HEK293 (cell line): ENCODE measurements at regions not wholly inside any gene's neighbourhood (a gene's known extent, or its start where the extent isn't known, plus 50 kb on each side); places are given as distances from the start of the nearest gene placed in this dataset.

ENCODE experiments used
- CTCF ChIA-PET: fragments of 350-600 bp; formaldehyde crosslinking; extraction: SDS; loops from one replicate; lab custom pipeline; 2021; ENCODE audit warnings: antibody characterized with exemption; lab: Yijun Ruan, JAX
- POLR2A ChIA-PET: fragments of 300-600 bp; formaldehyde crosslinking; extraction: SDS; loops from one replicate; lab custom pipeline; 2020; ENCODE audit warnings: antibody characterized with exemption, inconsistent platforms; lab: Yijun Ruan, JAX
- H3K27ac ChIP-seq: fragments of 200-500 bp; sonication (Bioruptor generic); 2 replicates; pipeline ENCODE4 v1.5.1; 2014; ENCODE audit warnings: low read depth, low read length, control low read depth, inconsistent platforms; ENCODE audit errors: extremely low read depth
- H3K36me3 ChIP-seq, 2 experiments: fragments of 200-500 bp in 1 of 2; sonication (Bioruptor generic) in 1 of 2; 1 replicate in 1 of 2; 2 replicates in 1 of 2; pipeline ENCODE4 v1.5.1; 2014 to 2017; ENCODE audit warnings: inconsistent platforms in 2 of 2, low read length in 2 of 2; ENCODE audit not compliant: control insufficient read depth in 2 of 2, insufficient read depth in 1 of 2
- H3K4me1 ChIP-seq: fragments of 200-500 bp; sonication (Bioruptor generic); 2 replicates; pipeline ENCODE4 v1.5.1; 2014; ENCODE audit warnings: mild to moderate bottlenecking, low read length, inconsistent platforms; ENCODE audit not compliant: control insufficient read depth, insufficient read depth
- H3K4me3 ChIP-seq: 2 replicates; pipeline ENCODE4 v1.5.1; 2011; ENCODE audit warnings: low read depth, mild to moderate bottlenecking, control low read depth, low read length, moderate library complexity
- H3K9me3 ChIP-seq: fragments of 200-500 bp; sonication (Bioruptor generic); 2 replicates; pipeline ENCODE4 v1.5.1; 2014; ENCODE audit warnings: low read depth, low read length, inconsistent platforms; ENCODE audit not compliant: control insufficient read depth, insufficient read depth
- GFI1B ChIP-seq: fragments of 450-650 bp; formaldehyde crosslinking; IDR thresholded peaks from 2 replicates; pipeline ENCODE4 v1.5.1; 2016; ENCODE audit warnings: missing biosample characterization, missing genetic modification characterization
- HIC1 ChIP-seq: fragments of 450-650 bp; formaldehyde crosslinking; IDR thresholded peaks from 2 replicates; pipeline ENCODE4 v1.5.1; 2016; ENCODE audit warnings: missing biosample characterization, missing genetic modification characterization
- OVOL3 ChIP-seq: fragments of 450-650 bp; formaldehyde crosslinking; IDR thresholded peaks from 2 replicates; pipeline ENCODE4 v1.5.1; 2016; ENCODE audit warnings: missing biosample characterization, missing genetic modification characterization
- PRDM10 ChIP-seq: fragments of 450-650 bp; formaldehyde crosslinking; IDR thresholded peaks from 2 replicates; pipeline ENCODE4 v1.5.1; 2016; ENCODE audit warnings: missing biosample characterization, missing genetic modification characterization
- ZBTB17 ChIP-seq: fragments of 450-650 bp; formaldehyde crosslinking; IDR thresholded peaks from 2 replicates; pipeline ENCODE4 v1.5.1; 2016; ENCODE audit warnings: missing biosample characterization, missing genetic modification characterization
- ZNF133 ChIP-seq: fragments of 450-650 bp; formaldehyde crosslinking; IDR thresholded peaks from 2 replicates; pipeline ENCODE4 v1.5.1; 2016; ENCODE audit warnings: missing biosample characterization, missing genetic modification characterization
- ZNF155 ChIP-seq: fragments of 450-650 bp; formaldehyde crosslinking; IDR thresholded peaks from 2 replicates; pipeline ENCODE4 v1.5.1; 2016; ENCODE audit warnings: missing biosample characterization, missing genetic modification characterization
- ZNF202 ChIP-seq: fragments of 450-650 bp; formaldehyde crosslinking; IDR thresholded peaks from 2 replicates; pipeline ENCODE4 v1.5.1; 2016; ENCODE audit warnings: missing biosample characterization, missing genetic modification characterization, borderline replicate concordance
- ZNF362 ChIP-seq: fragments of 450-650 bp; formaldehyde crosslinking; IDR thresholded peaks from 2 replicates; pipeline ENCODE4 v1.5.1; 2016; ENCODE audit warnings: missing biosample characterization, missing genetic modification characterization
- ZNF416 ChIP-seq: fragments of 450-650 bp; formaldehyde crosslinking; IDR thresholded peaks from 2 replicates; pipeline ENCODE4 v1.5.1; 2016; ENCODE audit warnings: missing biosample characterization, missing genetic modification characterization
- ZNF530 ChIP-seq: fragments of 450-650 bp; formaldehyde crosslinking; IDR thresholded peaks from 2 replicates; pipeline ENCODE4 v1.5.1; 2016; ENCODE audit warnings: low read depth, missing biosample characterization, missing genetic modification characterization
- ZNF629 ChIP-seq: fragments of 450-650 bp; formaldehyde crosslinking; IDR thresholded peaks from 2 replicates; pipeline ENCODE4 v1.5.1; 2017; ENCODE audit warnings: missing biosample characterization, missing genetic modification characterization
- ZNF707 ChIP-seq: fragments of 450-650 bp; formaldehyde crosslinking; IDR thresholded peaks from 2 replicates; pipeline ENCODE4 v1.5.1; 2016; ENCODE audit warnings: missing biosample characterization, missing genetic modification characterization
- ZNF76 ChIP-seq: fragments of 450-650 bp; formaldehyde crosslinking; IDR thresholded peaks from 2 replicates; pipeline ENCODE4; 2016; ENCODE audit warnings: low read depth, missing biosample characterization, missing genetic modification characterization, borderline replicate concordance
- ZSCAN16 ChIP-seq: fragments of 450-650 bp; formaldehyde crosslinking; IDR thresholded peaks from 2 replicates; pipeline ENCODE4 v1.5.1; 2016; ENCODE audit warnings: missing biosample characterization, missing genetic modification characterization
- ZSCAN5A ChIP-seq: fragments of 450-650 bp; formaldehyde crosslinking; IDR thresholded peaks from 2 replicates; pipeline ENCODE4 v1.5.1; 2016; ENCODE audit warnings: missing biosample characterization, missing genetic modification characterization

GRCh38 chr3:8307545-8308110 is 194.0 kb upstream of the LMCD1 start:
- no peaks in the 10 kb centered on the region for H3K4me1 ChIP-seq
- ChIA-PET CTCF (interaction anchor here (0.6 to 0.9 kb wide), 3 partner anchors 10 to 679 kb away, joined by 3 to 4 read pairs (median 3); no protein-coding TSS in a partner anchor), POLR2A (no interaction called here)
- TF ChIP-seq ZNF629 (tag by site-specific recombination), result no peak
- TF ChIP-seq ZNF707 (tag by site-specific recombination), result no peak
- no peak for TF ChIP-seq OVOL3
- TF ChIP-seq ZNF362 (tag by site-specific recombination), result no peak
- TF ChIP-seq ZSCAN5A, result no peak
- no peak for TF ChIP-seq ZNF416 (tag by site-specific recombination)
- no peak for TF ChIP-seq ZNF530 (tag by site-specific recombination)
- no peak for TF ChIP-seq GFI1B
- no peak for TF ChIP-seq ZNF155 (tag by site-specific recombination)
- no peak for TF ChIP-seq ZNF76
- TF ChIP-seq PRDM10 (tag by site-specific recombination), result no peak
- no peak for TF ChIP-seq ZSCAN16
- no peaks in the 10 kb centered on the region for H3K36me3 ChIP-seq
- H3K4me3 ChIP-seq, result no peak overlapping the region
- no peaks in the 10 kb centered on the region; the same call in none of the 2 replicates for H3K9me3 ChIP-seq
- H3K27ac ChIP-seq, result no peak overlapping the region

- no peak overlapping the region for H3K4me3 ChIP-seq
- H3K27ac ChIP-seq, result no peak overlapping the region
- ChIA-PET CTCF (no interaction called here), POLR2A (no interaction called here)
- H3K36me3 ChIP-seq, result no peaks in the 10 kb centered on the region
- H3K4me1 ChIP-seq, result no peaks in the 10 kb centered on the region
- TF ChIP-seq ZNF133 (tag by site-specific recombination) (no peak), ZBTB17 (tag by site-specific recombination) (no peak), ZNF202 (tag by site-specific recombination) (no peak), HIC1 (tag by site-specific recombination) (no peak)
- no peaks in the 10 kb centered on the region; the same call in none of the 2 replicates for H3K9me3 ChIP-seq
Observed at GRCh38 chr3:8311321-8311720, 190.3 kb upstream of the LMCD1 start.
